ENCODE measurements at regions not wholly inside any gene's neighbourhood (a gene's known extent, or its start where the extent isn't known, plus 50 kb on each side); places are given as distances from the start of the nearest gene placed in this dataset.

DNA sequence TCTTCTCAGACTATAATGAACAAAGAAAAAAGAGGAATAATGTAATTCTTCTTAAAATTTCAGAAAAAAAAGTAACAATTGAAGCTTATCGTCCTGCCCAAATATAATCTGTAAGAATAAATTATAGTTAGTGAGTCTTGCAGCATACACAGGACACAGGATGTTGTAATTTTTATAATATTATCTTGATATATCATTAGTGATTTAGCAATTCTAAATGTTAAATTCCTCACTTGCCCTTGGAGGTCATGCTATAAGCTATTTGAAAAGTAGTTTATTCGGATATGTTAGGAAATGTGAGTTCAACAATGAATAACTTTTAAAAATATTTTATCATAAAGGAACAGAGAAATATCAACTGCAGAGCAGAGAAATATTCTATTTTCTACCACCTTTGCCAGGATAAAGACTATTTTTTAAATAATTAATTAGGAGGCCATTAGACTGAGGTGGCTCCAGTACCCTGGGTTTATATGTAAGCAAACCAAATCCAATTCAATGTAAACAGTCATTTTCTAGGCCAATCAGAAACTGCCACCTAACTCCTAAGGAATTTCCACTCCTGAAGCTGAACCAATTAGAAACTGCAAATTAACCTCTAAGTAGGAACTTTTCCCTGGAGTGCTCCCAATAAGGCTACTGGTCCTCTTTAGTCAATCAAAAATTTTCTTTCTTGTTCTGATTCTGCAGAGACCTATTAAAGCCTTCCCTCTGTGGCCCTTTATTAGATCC, 1109.3 kb downstream of the ROBO2 start:
- dilution Hi-C loops (cut with MboI; ENCODE audit: extremely low pct_ligation_motif_present, low sequenced_read_pairs), result no loop called here
- TF ChIP-seq EZH2 (IDR thresholded peaks at IDR 0.05; ENCODE audit: low read length), result no peak
- TF ChIP-seq, protein P1, sequence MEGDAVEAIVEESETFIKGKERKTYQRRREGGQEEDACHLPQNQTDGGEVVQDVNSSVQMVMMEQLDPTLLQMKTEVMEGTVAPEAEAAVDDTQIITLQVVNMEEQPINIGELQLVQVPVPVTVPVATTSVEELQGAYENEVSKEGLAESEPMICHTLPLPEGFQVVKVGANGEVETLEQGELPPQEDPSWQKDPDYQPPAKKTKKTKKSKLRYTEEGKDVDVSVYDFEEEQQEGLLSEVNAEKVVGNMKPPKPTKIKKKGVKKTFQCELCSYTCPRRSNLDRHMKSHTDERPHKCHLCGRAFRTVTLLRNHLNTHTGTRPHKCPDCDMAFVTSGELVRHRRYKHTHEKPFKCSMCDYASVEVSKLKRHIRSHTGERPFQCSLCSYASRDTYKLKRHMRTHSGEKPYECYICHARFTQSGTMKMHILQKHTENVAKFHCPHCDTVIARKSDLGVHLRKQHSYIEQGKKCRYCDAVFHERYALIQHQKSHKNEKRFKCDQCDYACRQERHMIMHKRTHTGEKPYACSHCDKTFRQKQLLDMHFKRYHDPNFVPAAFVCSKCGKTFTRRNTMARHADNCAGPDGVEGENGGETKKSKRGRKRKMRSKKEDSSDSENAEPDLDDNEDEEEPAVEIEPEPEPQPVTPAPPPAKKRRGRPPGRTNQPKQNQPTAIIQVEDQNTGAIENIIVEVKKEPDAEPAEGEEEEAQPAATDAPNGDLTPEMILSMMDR (optimal IDR thresholded peaks at IDR 0.05 in 1 of 3, IDR thresholded peaks at IDR 0.05 in 1 of 3, conservative IDR thresholded peaks at IDR 0.05 in 1 of 3; ENCODE audit: extremely low read depth in 1 of 3, insufficient read depth in 2 of 3, low read length in 3 of 3), result no peak
- Histone ChIP-seq H3K27me3 (ENCODE audit: control insufficient read depth, extremely low read depth, insufficient read depth, low read length) (no peaks in the 10 kb centered on the region), H3K9me3 (ENCODE audit: control insufficient read depth, low read depth, low read length) (no peaks in the 10 kb centered on the region), H3K9me1 (ENCODE audit: control insufficient read depth, extremely low read depth, insufficient read depth, low read length) (no peaks in the 10 kb centered on the region), H3K36me3 (ENCODE audit: control insufficient read depth in 2 of 2, extremely low read depth in 1 of 2, insufficient read depth in 2 of 2, low read length in 2 of 2) (no peaks in the 10 kb centered on the region), H3K4me1 (ENCODE audit: control insufficient read depth, extremely low read depth, insufficient read depth, low read length) (no peaks in the 10 kb centered on the region), H3K79me2 (ENCODE audit: control insufficient read depth, insufficient read depth, low read length) (no peaks in the 10 kb centered on the region), H4K20me1 (ENCODE audit: control insufficient read depth, extremely low read depth, insufficient read depth, low read length) (no peaks in the 10 kb centered on the region), H3K27ac (ENCODE audit: control insufficient read depth, insufficient read depth, low read length) (no peak overlapping the region), H3K4me3 (ENCODE audit: control insufficient read depth in 2 of 3, extremely low read depth in 1 of 3, insufficient read depth in 2 of 3, low read depth in 1 of 3, low read length in 3 of 3) (no peak overlapping the region), H2AFZ (ENCODE audit: control insufficient read depth, low read length) (no peak overlapping the region), H3K4me2 (ENCODE audit: control insufficient read depth, extremely low read depth, insufficient read depth, low read depth, low read length) (no peak overlapping the region), H3K9ac (ENCODE audit: control insufficient read depth, extremely low read depth, insufficient read depth, low read length) (no peak overlapping the region)
- DNase-seq (ENCODE audit: low read depth, low spot score) (no peak), FAIRE-seq (no peak)

DNA sequence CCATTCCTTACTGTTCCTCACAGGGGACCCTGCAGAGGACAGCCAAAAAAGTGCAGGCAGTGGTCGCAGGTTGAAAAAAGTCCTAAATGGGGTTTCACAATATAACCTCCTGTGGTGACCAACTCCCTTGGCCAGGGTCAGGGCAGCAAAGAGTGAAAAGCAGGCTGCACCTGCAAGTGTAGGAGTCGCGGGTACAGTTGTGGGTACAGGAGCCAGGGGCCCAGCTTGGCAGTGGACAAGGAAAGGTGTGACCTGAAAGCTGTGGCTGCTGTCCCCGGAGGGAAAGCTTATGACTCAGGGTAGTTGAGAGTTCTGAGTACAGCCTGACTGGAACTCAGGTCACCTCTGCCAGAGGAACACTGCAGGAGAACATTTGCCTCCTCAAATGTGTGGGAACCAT, 1114.1 kb downstream of the ROBO2 start:
- H2AFZ ChIP-seq (ENCODE audit: control insufficient read depth, low read length), result no peak overlapping the region
- no peak overlapping the region for H3K4me2 ChIP-seq (ENCODE audit: control insufficient read depth, extremely low read depth, insufficient read depth, low read depth, low read length)
- H3K36me3 ChIP-seq (ENCODE audit: control insufficient read depth in 2 of 2, extremely low read depth in 1 of 2, insufficient read depth in 2 of 2, low read length in 2 of 2), result no peaks in the 10 kb centered on the region
- TF ChIP-seq, protein P1 (optimal IDR thresholded peaks at IDR 0.05 in 1 of 3, IDR thresholded peaks at IDR 0.05 in 1 of 3, conservative IDR thresholded peaks at IDR 0.05 in 1 of 3; ENCODE audit: extremely low read depth in 1 of 3, insufficient read depth in 2 of 3, low read length in 3 of 3), result no peak
- TF ChIP-seq EZH2 (IDR thresholded peaks at IDR 0.05; ENCODE audit: low read length), result no peak
- FAIRE-seq, result no peak
- H4K20me1 ChIP-seq (ENCODE audit: control insufficient read depth, extremely low read depth, insufficient read depth, low read length), result no peaks in the 10 kb centered on the region
- H3K9ac ChIP-seq (ENCODE audit: control insufficient read depth, extremely low read depth, insufficient read depth, low read length), result no peak overlapping the region
- H3K9me1 ChIP-seq (ENCODE audit: control insufficient read depth, extremely low read depth, insufficient read depth, low read length), result no peaks in the 10 kb centered on the region
- no peaks in the 10 kb centered on the region for H3K79me2 ChIP-seq (ENCODE audit: control insufficient read depth, insufficient read depth, low read length)
- no peaks in the 10 kb centered on the region for H3K27me3 ChIP-seq (ENCODE audit: control insufficient read depth, extremely low read depth, insufficient read depth, low read length)
- H3K4me3 ChIP-seq (ENCODE audit: control insufficient read depth in 2 of 3, extremely low read depth in 1 of 3, insufficient read depth in 2 of 3, low read depth in 1 of 3, low read length in 3 of 3), result no peak overlapping the region
- H3K9me3 ChIP-seq (ENCODE audit: control insufficient read depth, low read depth, low read length), result no peaks in the 10 kb centered on the region
- H3K4me1 ChIP-seq (ENCODE audit: control insufficient read depth, extremely low read depth, insufficient read depth, low read length), result no peaks in the 10 kb centered on the region
- DNase-seq (ENCODE audit: low read depth, low spot score), result no peak
- no peak overlapping the region for H3K27ac ChIP-seq (ENCODE audit: control insufficient read depth, insufficient read depth, low read length)
- dilution Hi-C loops (cut with MboI; ENCODE audit: extremely low pct_ligation_motif_present, low sequenced_read_pairs), result no loop called here

All from keratinocyte (primary cell).